ENCODE measurements at regions not wholly inside any gene's neighbourhood (a gene's known extent, or its start where the extent isn't known, plus 50 kb on each side); places are given as distances from the start of the nearest gene placed in this dataset.

- no peak for TF ChIP-seq EZH2 (IDR thresholded peaks at IDR 0.05; ENCODE audit: insufficient read depth, poor library complexity, severe bottlenecking)
- no peak for TF ChIP-seq EZH2phosphoT487 (IDR thresholded peaks at IDR 0.05; ENCODE audit: insufficient read depth, low read depth)
Measured at GRCh38 chr16:61296305-61296704, 739.9 kb downstream of the CDH8 start.
